ENCODE measurements at regions not wholly inside any gene's neighbourhood (a gene's known extent, or its start where the extent isn't known, plus 50 kb on each side); places are given as distances from the start of the nearest gene placed in this dataset.

DNA sequence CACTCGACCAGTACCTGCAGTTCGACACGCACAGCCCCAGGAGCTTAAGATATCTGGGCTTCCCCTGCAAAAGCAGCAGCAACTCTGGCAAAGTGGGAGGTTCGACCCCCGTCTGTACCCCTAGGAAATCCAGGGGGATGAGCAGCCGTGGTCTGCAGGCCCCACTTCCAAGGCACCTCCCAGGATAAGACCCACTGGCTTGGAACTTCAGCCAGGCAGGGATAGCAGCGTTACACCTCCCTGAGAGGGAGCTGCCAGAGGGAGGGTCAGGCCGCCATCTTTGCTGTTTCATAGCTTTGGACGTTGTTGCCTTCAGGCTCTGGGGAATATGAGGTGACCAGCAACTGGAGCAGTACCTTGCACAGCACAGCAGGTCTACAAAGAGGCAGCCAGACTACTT lies 351.1 kb downstream of the SOX11 start:
- TF ChIP-seq CTCF (IDR thresholded peaks at IDR 0.05) (no peak), EZH2 (IDR thresholded peaks at IDR 0.05) (no peak), EZH2phosphoT487 (IDR thresholded peaks at IDR 0.05) (no peak)
- Mint-ChIP-seq H3K27ac (no peak overlapping the region), H3K36me3 (no peaks in the 10 kb centered on the region), H3K4me3 (no peak overlapping the region), H3K9me3 (peaks cover 35% of the 10 kb centered on the region), H3K4me1 (peaks cover 5% of the 10 kb centered on the region), H3K27me3 (ENCODE audit: insufficient read depth, low read depth) (no peaks in the 10 kb centered on the region)
- DNase-seq (ENCODE audit: low spot score), result no peak
- H3K9ac ChIP-seq, result no peak overlapping the region
- no peak overlapping the region for H3K27ac ChIP-seq
- no peaks in the 10 kb centered on the region for H4K20me1 ChIP-seq (ENCODE audit: low read depth)
- H3K27me3 ChIP-seq, result no peaks in the 10 kb centered on the region
- no peaks in the 10 kb centered on the region for H3K79me2 ChIP-seq (ENCODE audit: low read depth)
- no peaks in the 10 kb centered on the region for H3K9me3 ChIP-seq (ENCODE audit: low read depth)
- no peak overlapping the region for H3K4me3 ChIP-seq
- no peak overlapping the region for H2AFZ ChIP-seq (replicated peaks)
- H3K4me2 ChIP-seq, result no peak overlapping the region
- no peaks in the 10 kb centered on the region for H3K36me3 ChIP-seq
- H3F3A ChIP-seq (ENCODE audit: low read depth), result no peaks in the 10 kb centered on the region
- peaks cover 9% of the 10 kb centered on the region for H3K4me1 ChIP-seq

DNA sequence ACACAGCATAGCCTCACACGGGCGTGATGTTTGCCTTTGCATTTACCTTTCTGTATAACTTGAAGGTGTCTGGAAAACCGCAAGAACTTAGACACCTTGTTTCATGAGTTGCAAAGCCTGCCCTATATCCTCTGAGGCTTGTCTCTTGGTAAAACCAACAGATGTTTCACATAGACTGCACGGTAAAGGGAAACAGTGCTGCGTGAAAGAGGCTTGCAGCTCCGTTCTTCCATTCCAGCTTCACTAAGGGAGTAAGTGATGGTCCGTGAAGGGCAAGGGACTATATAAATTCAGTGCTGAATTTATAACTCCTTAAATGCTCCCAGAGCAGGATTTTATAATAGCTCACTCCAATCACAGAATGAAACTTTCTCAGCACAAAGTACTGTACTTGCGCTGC lies 360.5 kb downstream of the SOX11 start:
- Mint-ChIP-seq H3K27ac (no peak overlapping the region), H3K4me1 (peaks cover 40% of the 10 kb centered on the region), H3K9me3 (peaks cover 24% of the 10 kb centered on the region), H3K4me3 (no peak overlapping the region), H3K27me3 (ENCODE audit: insufficient read depth, low read depth) (peaks cover 2% of the 10 kb centered on the region), H3K36me3 (peaks cover 7% of the 10 kb centered on the region)
- Histone ChIP-seq H3K27me3 (no peaks in the 10 kb centered on the region), H3K27ac (no peak overlapping the region), H3F3A (ENCODE audit: low read depth) (no peaks in the 10 kb centered on the region), H2AFZ (replicated peaks) (peak overlapping the region; percentile 50), H3K36me3 (no peaks in the 10 kb centered on the region), H3K9me3 (ENCODE audit: low read depth) (no peaks in the 10 kb centered on the region), H3K4me1 (peaks cover 35% of the 10 kb centered on the region), H3K79me2 (ENCODE audit: low read depth) (no peaks in the 10 kb centered on the region), H3K9ac (no peak overlapping the region), H4K20me1 (ENCODE audit: low read depth) (no peaks in the 10 kb centered on the region), H3K4me3 (no peak overlapping the region), H3K4me2 (no peak overlapping the region)
- no peak for TF ChIP-seq EZH2 (IDR thresholded peaks at IDR 0.05)
- no peak for TF ChIP-seq CTCF (IDR thresholded peaks at IDR 0.05)
- no peak for TF ChIP-seq EZH2phosphoT487 (IDR thresholded peaks at IDR 0.05)
- no peak for DNase-seq (ENCODE audit: low spot score)

GRCh38 chr2:6053743-6054142 lies 361.6 kb downstream of the SOX11 start:
- Histone ChIP-seq H3K9ac (no peak overlapping the region), H2AFZ (replicated peaks) (no peak overlapping the region), H3F3A (ENCODE audit: low read depth) (no peaks in the 10 kb centered on the region), H3K27ac (no peak overlapping the region), H3K4me1 (peaks cover 39% of the 10 kb centered on the region), H3K4me2 (peak overlapping the region; percentile 47), H3K79me2 (ENCODE audit: low read depth) (no peaks in the 10 kb centered on the region), H4K20me1 (ENCODE audit: low read depth) (no peaks in the 10 kb centered on the region), H3K9me3 (ENCODE audit: low read depth) (no peaks in the 10 kb centered on the region), H3K36me3 (no peaks in the 10 kb centered on the region), H3K4me3 (no peak overlapping the region), H3K27me3 (no peaks in the 10 kb centered on the region)
- Mint-ChIP-seq H3K36me3 (peaks cover 6% of the 10 kb centered on the region), H3K27ac (peak overlapping the region; percentile 98), H3K27me3 (ENCODE audit: insufficient read depth, low read depth) (peaks cover 2% of the 10 kb centered on the region), H3K4me1 (peaks cover 40% of the 10 kb centered on the region), H3K9me3 (peaks cover 13% of the 10 kb centered on the region), H3K4me3 (peak overlapping the region; percentile 66)
- no peak for DNase-seq (ENCODE audit: low spot score)
- TF ChIP-seq CTCF (IDR thresholded peaks at IDR 0.05), result no peak
- TF ChIP-seq EZH2phosphoT487 (IDR thresholded peaks at IDR 0.05), result no peak
- no peak for TF ChIP-seq EZH2 (IDR thresholded peaks at IDR 0.05)

Measured in neural progenitor cell (in vitro differentiated cells).